ENCODE measurements at regions not wholly inside any gene's neighbourhood (a gene's known extent, or its start where the extent isn't known, plus 50 kb on each side); places are given as distances from the start of the nearest gene placed in this dataset.
"Not testable (repeated sequence)": the region's sequence is repeated elsewhere in the genome, so short reads cannot be mapped to it uniquely, and the experiment has no call there.

DNA sequence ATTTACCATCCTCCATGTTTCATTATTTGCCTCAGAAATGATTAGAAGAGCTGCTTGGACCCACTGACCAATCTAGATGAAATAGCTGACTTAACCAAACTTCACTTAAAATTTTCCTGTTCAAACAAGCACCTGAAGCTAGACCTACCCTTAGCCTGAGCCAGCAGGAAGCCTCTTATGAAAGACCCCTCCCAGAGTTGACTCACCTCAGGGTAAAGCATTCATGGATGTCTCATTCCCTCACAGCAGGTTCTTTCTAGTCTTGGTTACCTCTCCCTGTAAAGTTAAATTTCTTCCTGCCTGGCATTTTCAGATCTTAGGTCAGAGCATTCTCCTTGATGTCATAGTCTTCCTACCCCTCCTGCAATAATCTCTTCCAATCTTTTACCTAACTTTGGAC, 1209.8 kb downstream of the FLRT2 start:
- ChIA-PET POLR2A (no interaction called here), CTCF (no interaction called here)
- H3K27ac ChIP-seq (ENCODE audit: low read depth, low read length) = no peak overlapping the region
- TF ChIP-seq CTCF (IDR thresholded peaks at IDR 0.05; ENCODE audit: low read depth, low read length) = no peak
- H3K4me3 ChIP-seq (ENCODE audit: low read depth, low read length) = no peak overlapping the region
- H3K9me3 ChIP-seq (ENCODE audit: control insufficient read depth, insufficient read depth, low read length) = no peaks in the 10 kb centered on the region
- no peak for DNase-seq (ENCODE audit: low read depth, low spot score)
- no peaks in the 10 kb centered on the region for H3K27me3 ChIP-seq (ENCODE audit: control insufficient read depth, insufficient read depth, low read length)

DNA sequence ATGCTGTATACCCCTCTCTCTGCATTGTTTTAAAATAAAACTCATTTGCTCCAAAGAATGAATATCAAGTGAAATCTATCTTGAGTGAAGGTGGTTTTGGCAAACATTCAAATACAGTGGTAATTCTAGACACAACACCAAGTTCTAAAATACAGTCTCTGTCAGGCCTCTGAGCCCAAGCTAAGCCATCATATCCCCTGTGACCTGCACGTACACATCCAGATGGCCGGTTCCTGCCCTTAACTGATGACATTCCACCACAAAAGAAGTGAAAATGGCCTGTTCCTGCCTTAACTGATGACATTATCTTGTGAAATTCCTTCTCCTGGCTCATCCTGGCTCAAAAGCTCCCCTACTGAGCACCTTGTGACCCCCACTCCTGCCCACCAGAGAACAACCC, 1201.5 kb downstream of the FLRT2 start:
- POLR2A ChIA-PET; H3K27ac ChIP-seq (ENCODE audit: low read depth, low read length); DNase-seq (ENCODE audit: low read depth, low spot score); H3K4me3 ChIP-seq (ENCODE audit: low read depth, low read length); H3K9me3 ChIP-seq (ENCODE audit: control insufficient read depth, insufficient read depth, low read length); H3K27me3 ChIP-seq (ENCODE audit: control insufficient read depth, insufficient read depth, low read length); CTCF ChIA-PET: not testable (repeated sequence)

GRCh38 chr14:86723254-86723624, 1193.3 kb downstream of the FLRT2 start:
- H3K27me3 ChIP-seq (ENCODE audit: control insufficient read depth, insufficient read depth, low read length) = no peaks in the 10 kb centered on the region
- POLR2A ChIA-PET = no interaction called here
- CTCF ChIA-PET = no interaction called here
- no peak overlapping the region for H3K27ac ChIP-seq (ENCODE audit: low read depth, low read length)
- no peaks in the 10 kb centered on the region for H3K9me3 ChIP-seq (ENCODE audit: control insufficient read depth, insufficient read depth, low read length)
- DNase-seq (ENCODE audit: low read depth, low spot score) = no peak
- no peak for TF ChIP-seq CTCF (IDR thresholded peaks at IDR 0.05; ENCODE audit: low read depth, low read length)
- no peak overlapping the region for H3K4me3 ChIP-seq (ENCODE audit: low read depth, low read length)

DNA sequence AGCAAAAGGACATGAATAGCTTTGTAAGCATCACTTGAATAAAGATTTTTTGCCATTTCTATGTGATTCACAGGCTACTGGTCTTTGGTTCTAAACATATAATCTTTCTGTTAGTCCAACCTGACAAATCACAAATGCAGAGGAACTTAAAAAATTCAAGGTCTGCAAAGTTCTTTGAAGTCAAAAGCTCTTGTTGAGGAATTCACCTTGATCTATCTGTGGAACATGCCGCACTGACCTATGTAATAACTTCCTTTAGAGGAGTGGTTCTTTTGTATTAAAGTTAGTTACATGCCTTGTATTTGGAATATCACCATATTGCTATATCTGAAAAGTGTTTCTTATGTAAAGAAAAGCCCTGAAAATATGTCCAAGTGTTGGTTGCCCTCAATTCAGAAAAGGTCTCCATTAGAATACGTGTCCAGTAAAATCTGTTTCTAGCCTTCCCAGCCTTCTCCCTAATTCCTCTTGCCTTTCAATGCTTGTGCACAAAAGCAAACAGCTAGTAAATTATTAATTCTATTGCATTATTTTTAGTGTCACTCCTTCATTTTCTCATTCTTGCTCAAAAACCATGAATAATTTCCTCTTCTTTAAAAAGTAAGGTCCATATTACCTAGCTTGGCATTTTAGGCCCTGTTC, 1192.8 kb downstream of the FLRT2 start:
- no peak for TF ChIP-seq CTCF (IDR thresholded peaks at IDR 0.05; ENCODE audit: low read depth, low read length)
- no peaks in the 10 kb centered on the region for H3K27me3 ChIP-seq (ENCODE audit: control insufficient read depth, insufficient read depth, low read length)
- DNase-seq (ENCODE audit: low read depth, low spot score) = no peak
- no peaks in the 10 kb centered on the region for H3K9me3 ChIP-seq (ENCODE audit: control insufficient read depth, insufficient read depth, low read length)
- H3K27ac ChIP-seq (ENCODE audit: low read depth, low read length) = no peak overlapping the region
- ChIA-PET POLR2A (no interaction called here), CTCF (no interaction called here)
- H3K4me3 ChIP-seq (ENCODE audit: low read depth, low read length) = no peak overlapping the region

GRCh38 chr14:86714575-86714974, 1184.6 kb downstream of the FLRT2 start:
- Histone ChIP-seq H3K27me3 (ENCODE audit: control insufficient read depth, insufficient read depth, low read length) (no peaks in the 10 kb centered on the region), H3K9me3 (ENCODE audit: control insufficient read depth, insufficient read depth, low read length) (no peaks in the 10 kb centered on the region), H3K4me3 (ENCODE audit: low read depth, low read length) (no peak overlapping the region), H3K27ac (ENCODE audit: low read depth, low read length) (no peak overlapping the region)
- no peak for TF ChIP-seq CTCF (IDR thresholded peaks at IDR 0.05; ENCODE audit: low read depth, low read length)
- ChIA-PET CTCF (no interaction called here), POLR2A (no interaction called here)
- no peak for DNase-seq (ENCODE audit: low read depth, low spot score)

DNA sequence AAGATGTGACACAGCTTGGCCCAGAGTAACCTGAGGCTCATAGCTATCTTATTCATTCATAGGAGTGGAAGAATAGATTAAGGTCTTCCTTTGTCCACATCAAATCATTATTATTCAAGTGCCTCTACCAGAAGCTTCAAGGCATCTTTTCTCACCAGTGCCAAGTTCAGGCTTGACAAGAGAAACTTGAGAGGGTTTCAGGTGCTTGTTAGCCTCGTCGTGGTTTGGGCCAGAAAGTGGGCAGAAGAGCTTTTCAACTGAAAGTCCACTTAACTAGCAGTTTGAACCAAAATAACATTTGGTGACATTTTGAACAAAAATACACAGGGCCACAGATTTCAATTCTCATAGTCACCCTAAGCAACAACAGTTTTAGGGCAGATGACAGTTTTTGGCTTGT, 1184.2 kb downstream of the FLRT2 start:
- ChIA-PET POLR2A (no interaction called here), CTCF (no interaction called here)
- no peak for TF ChIP-seq CTCF (IDR thresholded peaks at IDR 0.05; ENCODE audit: low read depth, low read length)
- H3K4me3 ChIP-seq (ENCODE audit: low read depth, low read length) = no peak overlapping the region
- no peaks in the 10 kb centered on the region for H3K9me3 ChIP-seq (ENCODE audit: control insufficient read depth, insufficient read depth, low read length)
- H3K27ac ChIP-seq (ENCODE audit: low read depth, low read length) = no peak overlapping the region
- DNase-seq (ENCODE audit: low read depth, low spot score) = no peak
- H3K27me3 ChIP-seq (ENCODE audit: control insufficient read depth, insufficient read depth, low read length) = no peaks in the 10 kb centered on the region

Data from AG04450 (cell line).